ENCODE measurements at regions not wholly inside any gene's neighbourhood (a gene's known extent, or its start where the extent isn't known, plus 50 kb on each side); places are given as distances from the start of the nearest gene placed in this dataset.

DNA sequence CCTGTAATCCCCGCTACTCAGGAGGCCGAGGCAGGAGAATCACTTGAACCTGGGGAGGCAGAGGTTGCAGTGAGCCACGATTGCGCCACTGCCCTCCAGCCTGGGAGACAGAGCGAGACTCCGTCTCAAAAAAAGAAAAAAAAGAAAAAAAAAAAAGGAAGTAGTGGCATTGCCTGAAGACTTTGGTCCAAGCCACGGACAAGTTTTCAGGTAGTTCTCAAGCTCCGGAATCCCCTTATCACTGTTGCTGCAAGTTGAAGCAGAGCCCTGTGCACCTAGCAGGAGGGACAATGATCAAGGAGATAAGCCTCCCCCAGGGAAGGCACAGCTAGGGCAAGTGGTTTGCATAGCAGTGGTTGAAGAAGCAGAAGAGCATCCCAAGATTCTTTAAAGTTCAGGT, 97.6 kb downstream of the MEX3B start (continued):
- TF ChIP-seq ETS1 (IDR thresholded peaks at IDR 0.05) (no peak), CREB1 (CRISPR knock-in tag; IDR thresholded peaks at IDR 0.05; ENCODE audit: low read depth) (no peak), POLR2AphosphoS5 (IDR thresholded peaks at IDR 0.05; ENCODE audit: low read depth) (no peak), REST (IDR thresholded peaks at IDR 0.05; ENCODE audit: unreplicated experiment) (no peak), EZH2 (IDR thresholded peaks at IDR 0.05; ENCODE audit: low read depth, unreplicated experiment) (no peak)

- no peak overlapping the region for H3K4me2 ChIP-seq
- no peak for ATAC-seq
- no peak overlapping the region for H3K4me3 Mint-ChIP-seq
- H3K27ac Mint-ChIP-seq = no peak overlapping the region
- H3K4me3 ChIP-seq = no peak overlapping the region
- H3K79me2 ChIP-seq (replicated peaks; ENCODE audit: insufficient read depth) = no peaks in the 10 kb centered on the region
- H3K4me1 Mint-ChIP-seq = peaks cover 8% of the 10 kb centered on the region
- peaks cover 8% of the 10 kb centered on the region for H3K27me3 Mint-ChIP-seq (ENCODE audit: insufficient read depth, low read depth, poor library complexity)
- H3K4me1 ChIP-seq (ENCODE audit: insufficient read depth) = no peaks in the 10 kb centered on the region
- no peak overlapping the region for H3K27ac ChIP-seq (ENCODE audit: low read depth)
- DNase-seq (ENCODE audit: low spot score) = no peak
- no peaks in the 10 kb centered on the region for H3K9me2 ChIP-seq (ENCODE audit: insufficient read depth)
- H4K20me1 ChIP-seq (replicated peaks; ENCODE audit: insufficient read depth) = no peaks in the 10 kb centered on the region
- no peaks in the 10 kb centered on the region for H3F3A ChIP-seq (replicated peaks; ENCODE audit: low read depth)
- no peaks in the 10 kb centered on the region for H3K9me3 Mint-ChIP-seq
- no peak overlapping the region for H2AFZ ChIP-seq
- no peaks in the 10 kb centered on the region for H3K36me3 ChIP-seq (ENCODE audit: insufficient read depth)
- H3K27me3 ChIP-seq (ENCODE audit: insufficient read depth) = no peaks in the 10 kb centered on the region
- H3K36me3 Mint-ChIP-seq (ENCODE audit: low read depth) = peaks cover 3% of the 10 kb centered on the region; the same call in 2 of the 3 replicates
- TF ChIP-seq ZNF462 (CRISPR knock-in tag; IDR thresholded peaks at IDR 0.05) (no peak), ZNF331 (CRISPR knock-in tag; IDR thresholded peaks at IDR 0.05; ENCODE audit: low read depth) (no peak), ZNF114 (CRISPR knock-in tag; IDR thresholded peaks at IDR 0.05) (no peak), POLR2AphosphoS5 (IDR thresholded peaks at IDR 0.05; ENCODE audit: low read depth) (no peak), JUNB (IDR thresholded peaks at IDR 0.05; ENCODE audit: unreplicated experiment) (no peak), EZH2 (IDR thresholded peaks at IDR 0.05; ENCODE audit: low read depth, unreplicated experiment) (no peak), CREB1 (CRISPR knock-in tag; IDR thresholded peaks at IDR 0.05; ENCODE audit: low read depth) (no peak), NANOG (IDR thresholded peaks at IDR 0.05; ENCODE audit: borderline replicate concordance) (no peak), STAT1 (IDR thresholded peaks at IDR 0.05; ENCODE audit: unreplicated experiment) (no peak), EZH2phosphoT487 (IDR thresholded peaks at IDR 0.05; ENCODE audit: unreplicated experiment) (no peak), ETS1 (IDR thresholded peaks at IDR 0.05) (no peak)
These were observed 98.3 kb downstream of the MEX3B start for GRCh38 chr15:81947548-81947947.

Data from GM23338 (cell line).